ENCODE measurements at regions not wholly inside any gene's neighbourhood (a gene's known extent, or its start where the extent isn't known, plus 50 kb on each side); places are given as distances from the start of the nearest gene placed in this dataset.

DNA sequence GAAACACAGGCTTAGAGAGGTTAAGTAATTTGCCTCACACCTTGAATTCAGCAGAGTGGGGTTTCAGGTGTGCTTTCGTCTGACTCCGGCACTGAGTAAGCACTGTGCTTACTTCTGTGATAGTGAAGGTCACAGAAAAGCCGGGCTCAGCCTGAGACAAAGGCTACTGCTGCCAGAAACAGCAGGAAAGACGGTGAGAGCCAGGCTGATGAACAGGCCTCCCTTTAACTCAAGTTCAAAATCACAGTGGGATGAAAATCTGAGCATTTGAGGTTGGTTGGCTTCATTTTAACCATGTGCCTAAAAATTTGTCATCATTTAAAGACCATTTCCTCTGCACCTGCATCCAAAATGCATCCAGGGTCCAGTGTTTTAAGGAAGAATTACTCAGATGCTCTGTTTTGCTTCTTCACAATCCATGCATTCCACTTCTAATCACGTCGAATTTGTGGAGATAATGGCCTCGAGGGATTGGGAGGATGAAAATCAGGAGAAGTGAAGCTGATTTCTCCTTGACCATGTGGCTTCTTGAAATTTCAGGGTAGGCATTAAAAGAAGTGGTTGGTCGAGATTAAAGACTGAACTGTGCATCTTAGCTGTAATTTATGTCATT lies 121.2 kb upstream of the LNX1 start:
- Histone ChIP-seq H3K4me2 (no peak overlapping the region), H3K9ac (no peak overlapping the region), H3K27me3 (ENCODE audit: insufficient read depth) (no peaks in the 10 kb centered on the region), H3K79me2 (ENCODE audit: insufficient read depth) (no peaks in the 10 kb centered on the region), H3K27ac (ENCODE audit: low read depth in 2 of 2, low read length in 1 of 2) (no peak overlapping the region; a peak in 1 of 4 replicates), H3K36me3 (replicated peaks in 1 of 2; ENCODE audit: control insufficient read depth in 1 of 2, insufficient read depth in 2 of 2, low read length in 1 of 2) (no peaks in the 10 kb centered on the region), H3K9me3 (no peaks in the 10 kb centered on the region), H4K20me1 (ENCODE audit: insufficient read depth) (no peaks in the 10 kb centered on the region), H3K9me2 (no peaks in the 10 kb centered on the region), H3F3A (replicated peaks; ENCODE audit: insufficient read depth) (peaks cover 40% of the 10 kb centered on the region), H3K4me3 (ENCODE audit: low read depth in 2 of 2, low read length in 1 of 2) (no peak overlapping the region), H2AFZ (ENCODE audit: low read depth) (no peak overlapping the region), H3K4me1 (ENCODE audit: control insufficient read depth in 1 of 2, insufficient read depth in 2 of 2, low read depth in 1 of 2, low read length in 1 of 2) (peaks cover 4 to 22% of the 10 kb centered on the region in 2 experiments)
- 92% methylated on average over 8 of the region's 8 CpGs for WGBS (ENCODE audit: low lambda C conversion rate)
- ChIA-PET POLR2A (interaction anchor here (2.5 kb wide), 1 partner anchor 9 kb away, joined by 7 read pairs; no protein-coding TSS in a partner anchor), CTCF (interaction anchor here (2.1 kb wide), 1 partner anchor 10 kb away, joined by 6 read pairs; no protein-coding TSS in a partner anchor)
- TF ChIP-seq, protein P1, sequence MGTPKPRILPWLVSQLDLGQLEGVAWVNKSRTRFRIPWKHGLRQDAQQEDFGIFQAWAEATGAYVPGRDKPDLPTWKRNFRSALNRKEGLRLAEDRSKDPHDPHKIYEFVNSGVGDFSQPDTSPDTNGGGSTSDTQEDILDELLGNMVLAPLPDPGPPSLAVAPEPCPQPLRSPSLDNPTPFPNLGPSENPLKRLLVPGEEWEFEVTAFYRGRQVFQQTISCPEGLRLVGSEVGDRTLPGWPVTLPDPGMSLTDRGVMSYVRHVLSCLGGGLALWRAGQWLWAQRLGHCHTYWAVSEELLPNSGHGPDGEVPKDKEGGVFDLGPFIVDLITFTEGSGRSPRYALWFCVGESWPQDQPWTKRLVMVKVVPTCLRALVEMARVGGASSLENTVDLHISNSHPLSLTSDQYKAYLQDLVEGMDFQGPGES (IDR thresholded peaks at IDR 0.05; ENCODE audit: low read depth, low read length), result no peak
- TF ChIP-seq TAF1 (IDR thresholded peaks at IDR 0.05; ENCODE audit: borderline replicate concordance, low read depth, low read length), result no peak
- DNase-seq, result peak; percentile 9

DNA sequence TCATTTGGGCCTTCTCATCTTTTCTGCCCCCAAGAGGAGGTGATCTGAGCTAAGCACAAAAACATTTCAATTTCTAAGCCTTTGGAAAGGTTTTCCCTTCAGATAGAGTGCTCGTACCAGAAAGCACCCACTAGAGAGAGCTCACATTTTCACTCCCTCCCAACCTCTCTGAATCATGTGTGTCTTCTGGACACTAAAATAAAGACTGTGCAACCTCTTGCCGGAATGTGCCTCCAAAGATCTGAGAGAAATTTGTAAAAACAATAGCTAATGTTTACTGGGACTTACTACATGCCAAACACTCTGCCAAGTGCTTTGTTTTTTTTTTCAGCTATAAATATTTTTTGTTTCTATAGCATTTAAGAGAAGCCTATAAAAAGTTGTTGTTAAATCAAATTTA lies 120.6 kb upstream of the LNX1 start:
- Histone ChIP-seq H3K79me2 (ENCODE audit: insufficient read depth) (no peaks in the 10 kb centered on the region), H3K9ac (no peak overlapping the region), H3K4me1 (ENCODE audit: control insufficient read depth in 1 of 2, insufficient read depth in 2 of 2, low read depth in 1 of 2, low read length in 1 of 2) (peaks cover 4 to 20% of the 10 kb centered on the region in 2 experiments), H2AFZ (ENCODE audit: low read depth) (no peak overlapping the region), H3K36me3 (replicated peaks in 1 of 2; ENCODE audit: control insufficient read depth in 1 of 2, insufficient read depth in 2 of 2, low read length in 1 of 2) (no peaks in the 10 kb centered on the region), H3K4me3 (ENCODE audit: low read depth in 2 of 2, low read length in 1 of 2) (no peak overlapping the region), H3K27ac (ENCODE audit: low read depth in 2 of 2, low read length in 1 of 2) (no peak overlapping the region), H3K9me3 (no peaks in the 10 kb centered on the region), H3K4me2 (no peak overlapping the region), H4K20me1 (ENCODE audit: insufficient read depth) (no peaks in the 10 kb centered on the region), H3F3A (replicated peaks; ENCODE audit: insufficient read depth) (peaks cover 35% of the 10 kb centered on the region), H3K9me2 (no peaks in the 10 kb centered on the region), H3K27me3 (ENCODE audit: insufficient read depth) (no peaks in the 10 kb centered on the region)
- no peak for DNase-seq
- WGBS (ENCODE audit: low lambda C conversion rate), result 95% methylated on average over 2 of the region's 2 CpGs
- POLR2A ChIA-PET, result no interaction called here
- CTCF ChIA-PET, result interaction anchor here (0.9 to 2.1 kb wide), 4 partner anchors 9 to 197 kb away, joined by 3 to 6 read pairs (median 3); no protein-coding TSS in a partner anchor
- TF ChIP-seq, protein P2, sequence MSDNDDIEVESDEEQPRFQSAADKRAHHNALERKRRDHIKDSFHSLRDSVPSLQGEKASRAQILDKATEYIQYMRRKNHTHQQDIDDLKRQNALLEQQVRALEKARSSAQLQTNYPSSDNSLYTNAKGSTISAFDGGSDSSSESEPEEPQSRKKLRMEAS (IDR thresholded peaks at IDR 0.05; ENCODE audit: low read depth), result no peak
- TF ChIP-seq CHD2 (IDR thresholded peaks at IDR 0.05; ENCODE audit: low read length, partially characterized antibody) (no peak), FOSL2 (IDR thresholded peaks at IDR 0.05; ENCODE audit: borderline replicate concordance, low read depth) (no peak), POLR2AphosphoS5 (IDR thresholded peaks at IDR 0.05; ENCODE audit: low read depth, low read length) (no peak), JUND (IDR thresholded peaks at IDR 0.05) (no peak), RFX5 (IDR thresholded peaks at IDR 0.05; ENCODE audit: low read length) (no peak), FOXM1 (IDR thresholded peaks at IDR 0.05; ENCODE audit: low read depth) (no peak), SMC3 (IDR thresholded peaks at IDR 0.05; ENCODE audit: low read depth, low read length) (no peak), NFIC (IDR thresholded peaks at IDR 0.05; ENCODE audit: borderline replicate concordance) (no peak), GATA2 (CRISPR knock-in tag; IDR thresholded peaks at IDR 0.05) (no peak), GABPA (IDR thresholded peaks at IDR 0.05; ENCODE audit: low read depth) (no peak), TEAD4 (IDR thresholded peaks at IDR 0.05; ENCODE audit: borderline replicate concordance, insufficient read depth) (no peak), TCF12 (IDR thresholded peaks at IDR 0.05) (no peak), NRF1 (IDR thresholded peaks at IDR 0.05; ENCODE audit: low read depth, low read length) (no peak), FOXJ3 (CRISPR knock-in tag; IDR thresholded peaks at IDR 0.05) (no peak), RXRA (IDR thresholded peaks at IDR 0.05; ENCODE audit: borderline replicate concordance, low read depth) (no peak)
- TF ChIP-seq, protein P3, sequence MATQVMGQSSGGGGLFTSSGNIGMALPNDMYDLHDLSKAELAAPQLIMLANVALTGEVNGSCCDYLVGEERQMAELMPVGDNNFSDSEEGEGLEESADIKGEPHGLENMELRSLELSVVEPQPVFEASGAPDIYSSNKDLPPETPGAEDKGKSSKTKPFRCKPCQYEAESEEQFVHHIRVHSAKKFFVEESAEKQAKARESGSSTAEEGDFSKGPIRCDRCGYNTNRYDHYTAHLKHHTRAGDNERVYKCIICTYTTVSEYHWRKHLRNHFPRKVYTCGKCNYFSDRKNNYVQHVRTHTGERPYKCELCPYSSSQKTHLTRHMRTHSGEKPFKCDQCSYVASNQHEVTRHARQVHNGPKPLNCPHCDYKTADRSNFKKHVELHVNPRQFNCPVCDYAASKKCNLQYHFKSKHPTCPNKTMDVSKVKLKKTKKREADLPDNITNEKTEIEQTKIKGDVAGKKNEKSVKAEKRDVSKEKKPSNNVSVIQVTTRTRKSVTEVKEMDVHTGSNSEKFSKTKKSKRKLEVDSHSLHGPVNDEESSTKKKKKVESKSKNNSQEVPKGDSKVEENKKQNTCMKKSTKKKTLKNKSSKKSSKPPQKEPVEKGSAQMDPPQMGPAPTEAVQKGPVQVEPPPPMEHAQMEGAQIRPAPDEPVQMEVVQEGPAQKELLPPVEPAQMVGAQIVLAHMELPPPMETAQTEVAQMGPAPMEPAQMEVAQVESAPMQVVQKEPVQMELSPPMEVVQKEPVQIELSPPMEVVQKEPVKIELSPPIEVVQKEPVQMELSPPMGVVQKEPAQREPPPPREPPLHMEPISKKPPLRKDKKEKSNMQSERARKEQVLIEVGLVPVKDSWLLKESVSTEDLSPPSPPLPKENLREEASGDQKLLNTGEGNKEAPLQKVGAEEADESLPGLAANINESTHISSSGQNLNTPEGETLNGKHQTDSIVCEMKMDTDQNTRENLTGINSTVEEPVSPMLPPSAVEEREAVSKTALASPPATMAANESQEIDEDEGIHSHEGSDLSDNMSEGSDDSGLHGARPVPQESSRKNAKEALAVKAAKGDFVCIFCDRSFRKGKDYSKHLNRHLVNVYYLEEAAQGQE (IDR thresholded peaks at IDR 0.05; ENCODE audit: low read depth, low read length), result no peak
- TF ChIP-seq, protein P4, sequence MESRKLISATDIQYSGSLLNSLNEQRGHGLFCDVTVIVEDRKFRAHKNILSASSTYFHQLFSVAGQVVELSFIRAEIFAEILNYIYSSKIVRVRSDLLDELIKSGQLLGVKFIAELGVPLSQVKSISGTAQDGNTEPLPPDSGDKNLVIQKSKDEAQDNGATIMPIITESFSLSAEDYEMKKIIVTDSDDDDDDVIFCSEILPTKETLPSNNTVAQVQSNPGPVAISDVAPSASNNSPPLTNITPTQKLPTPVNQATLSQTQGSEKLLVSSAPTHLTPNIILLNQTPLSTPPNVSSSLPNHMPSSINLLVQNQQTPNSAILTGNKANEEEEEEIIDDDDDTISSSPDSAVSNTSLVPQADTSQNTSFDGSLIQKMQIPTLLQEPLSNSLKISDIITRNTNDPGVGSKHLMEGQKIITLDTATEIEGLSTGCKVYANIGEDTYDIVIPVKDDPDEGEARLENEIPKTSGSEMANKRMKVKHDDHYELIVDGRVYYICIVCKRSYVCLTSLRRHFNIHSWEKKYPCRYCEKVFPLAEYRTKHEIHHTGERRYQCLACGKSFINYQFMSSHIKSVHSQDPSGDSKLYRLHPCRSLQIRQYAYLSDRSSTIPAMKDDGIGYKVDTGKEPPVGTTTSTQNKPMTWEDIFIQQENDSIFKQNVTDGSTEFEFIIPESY (IDR thresholded peaks at IDR 0.05; ENCODE audit: borderline replicate concordance, low read depth), result no peak
